ENCODE measurements at regions not wholly inside any gene's neighbourhood (a gene's known extent, or its start where the extent isn't known, plus 50 kb on each side); places are given as distances from the start of the nearest gene placed in this dataset.

GRCh38 chr10:55002420-55002819 lies 201.4 kb upstream of the PCDH15 start:
- no peak for DNase-seq

GRCh38 chr10:55001422-55001821 lies 200.4 kb upstream of the PCDH15 start:
- ATAC-seq (ENCODE audit: insufficient read depth, low read depth) (no peak), DNase-seq (no peak)
- no peak overlapping the region for H3K9ac ChIP-seq (ENCODE audit: low read depth, low read length)
- no peaks in the 10 kb centered on the region for H3K79me2 ChIP-seq (ENCODE audit: insufficient read depth, low read length)
- H3K27ac ChIP-seq (ENCODE audit: low read length), result no peak overlapping the region
- H3K4me3 ChIP-seq (ENCODE audit: low read depth in 1 of 2, low read length in 2 of 2), result no peak overlapping the region
- H3K27me3 ChIP-seq (ENCODE audit: insufficient read depth, low read length, poor library complexity), result no peaks in the 10 kb centered on the region
- no peak overlapping the region for H2AFZ ChIP-seq (ENCODE audit: low read depth, low read length)
- no peak for TF ChIP-seq EZH2 (IDR thresholded peaks at IDR 0.05; ENCODE audit: borderline replicate concordance, low read depth, low read length, severe bottlenecking)
- no peak for TF ChIP-seq CTCF (IDR thresholded peaks at IDR 0.05; ENCODE audit: borderline replicate concordance, extremely low read depth, low read length, poor library complexity, severe bottlenecking)
- peaks cover 6% of the 10 kb centered on the region for H3K9me3 ChIP-seq (ENCODE audit: insufficient read depth, low read length, severe bottlenecking)
- H3K4me2 ChIP-seq (ENCODE audit: insufficient read depth, low read length), result no peak overlapping the region
- no peaks in the 10 kb centered on the region for H3K36me3 ChIP-seq (ENCODE audit: insufficient read depth, low read length)
- no peaks in the 10 kb centered on the region for H3K4me1 ChIP-seq (ENCODE audit: insufficient read depth, low read length)
- H4K20me1 ChIP-seq (ENCODE audit: insufficient read depth, low read length), result no peaks in the 10 kb centered on the region

More at GRCh38 chr10:55002420-55002819, 201.4 kb upstream of the PCDH15 start:
- ATAC-seq (ENCODE audit: insufficient read depth, low read depth), result no peak
- Histone ChIP-seq H3K27ac (ENCODE audit: low read length) (no peak overlapping the region), H3K27me3 (ENCODE audit: insufficient read depth, low read length, poor library complexity) (no peaks in the 10 kb centered on the region), H3K4me1 (ENCODE audit: insufficient read depth, low read length) (no peaks in the 10 kb centered on the region), H3K36me3 (ENCODE audit: insufficient read depth, low read length) (no peaks in the 10 kb centered on the region), H3K79me2 (ENCODE audit: insufficient read depth, low read length) (no peaks in the 10 kb centered on the region), H3K4me3 (ENCODE audit: low read depth in 1 of 2, low read length in 2 of 2) (no peak overlapping the region), H4K20me1 (ENCODE audit: insufficient read depth, low read length) (no peaks in the 10 kb centered on the region), H2AFZ (ENCODE audit: low read depth, low read length) (no peak overlapping the region), H3K9ac (ENCODE audit: low read depth, low read length) (no peak overlapping the region), H3K4me2 (ENCODE audit: insufficient read depth, low read length) (no peak overlapping the region), H3K9me3 (ENCODE audit: insufficient read depth, low read length, severe bottlenecking) (peaks cover 6% of the 10 kb centered on the region)
- TF ChIP-seq EZH2 (IDR thresholded peaks at IDR 0.05; ENCODE audit: borderline replicate concordance, low read depth, low read length, severe bottlenecking), result no peak
- no peak for TF ChIP-seq CTCF (IDR thresholded peaks at IDR 0.05; ENCODE audit: borderline replicate concordance, extremely low read depth, low read length, poor library complexity, severe bottlenecking)

DNA sequence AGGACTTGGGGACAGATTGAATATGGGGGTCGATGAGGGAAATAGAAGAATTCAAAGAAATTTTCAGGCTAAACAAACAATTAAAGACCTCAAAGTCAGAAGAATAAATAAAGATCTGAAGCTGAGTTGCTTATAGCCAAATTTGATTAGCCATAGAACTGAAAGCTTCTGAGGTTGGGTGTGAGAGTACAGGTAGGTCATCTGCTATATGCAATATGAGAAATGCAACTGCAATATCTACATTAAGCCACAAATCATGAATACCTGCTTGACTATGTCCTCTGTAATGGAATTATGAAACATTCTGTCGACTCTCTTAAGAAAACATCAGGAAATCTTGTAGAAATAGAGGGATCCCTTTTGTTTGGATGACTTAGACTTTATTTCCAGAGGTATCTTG lies 192.1 kb upstream of the PCDH15 start:
- Histone ChIP-seq H3K9ac (ENCODE audit: low read depth, low read length) (no peak overlapping the region), H3K4me2 (ENCODE audit: insufficient read depth, low read length) (no peak overlapping the region), H3K79me2 (ENCODE audit: insufficient read depth, low read length) (no peaks in the 10 kb centered on the region), H2AFZ (ENCODE audit: low read depth, low read length) (no peak overlapping the region), H3K4me3 (ENCODE audit: low read depth in 1 of 2, low read length in 2 of 2) (no peak overlapping the region), H3K9me3 (ENCODE audit: insufficient read depth, low read length, severe bottlenecking) (no peaks in the 10 kb centered on the region), H4K20me1 (ENCODE audit: insufficient read depth, low read length) (no peaks in the 10 kb centered on the region), H3K27ac (ENCODE audit: low read length) (no peak overlapping the region), H3K36me3 (ENCODE audit: insufficient read depth, low read length) (no peaks in the 10 kb centered on the region), H3K4me1 (ENCODE audit: insufficient read depth, low read length) (no peaks in the 10 kb centered on the region), H3K27me3 (ENCODE audit: insufficient read depth, low read length, poor library complexity) (no peaks in the 10 kb centered on the region)
- DNase-seq, result no peak
- no peak for TF ChIP-seq EZH2 (IDR thresholded peaks at IDR 0.05; ENCODE audit: borderline replicate concordance, low read depth, low read length, severe bottlenecking)
- TF ChIP-seq CTCF (IDR thresholded peaks at IDR 0.05; ENCODE audit: borderline replicate concordance, extremely low read depth, low read length, poor library complexity, severe bottlenecking), result no peak
- no peak for ATAC-seq (ENCODE audit: insufficient read depth, low read depth)

DNA sequence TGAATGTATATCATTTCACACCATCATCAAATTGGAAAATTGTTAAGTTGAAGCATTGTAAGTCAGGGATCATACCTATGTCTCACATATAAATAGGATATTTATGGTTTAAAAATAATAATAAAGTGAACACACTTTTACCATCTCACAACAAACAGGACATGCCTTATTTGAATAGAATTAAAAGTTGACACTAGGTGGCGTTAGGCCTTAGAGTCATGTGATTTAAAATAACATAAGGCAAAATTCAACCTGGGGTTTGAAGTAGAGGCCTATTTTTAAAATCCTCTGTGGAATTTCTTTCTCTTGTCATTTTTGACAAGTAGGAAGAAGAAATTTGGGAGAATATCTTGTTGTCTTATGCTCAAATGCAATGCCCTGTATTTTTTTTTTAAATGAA lies 184.7 kb upstream of the PCDH15 start:
- TF ChIP-seq EZH2 (IDR thresholded peaks at IDR 0.05; ENCODE audit: borderline replicate concordance, low read depth, low read length, severe bottlenecking) (no peak), CTCF (IDR thresholded peaks at IDR 0.05; ENCODE audit: borderline replicate concordance, extremely low read depth, low read length, poor library complexity, severe bottlenecking) (peak; percentile 34)
- no peak for ATAC-seq (ENCODE audit: insufficient read depth, low read depth)

More for the DNA sequence above, 184.7 kb upstream of the PCDH15 start:
- no peak overlapping the region for H3K9ac ChIP-seq (ENCODE audit: low read depth, low read length)
- H3K4me2 ChIP-seq (ENCODE audit: insufficient read depth, low read length), result no peak overlapping the region
- no peak for DNase-seq
- H4K20me1 ChIP-seq (ENCODE audit: insufficient read depth, low read length), result no peaks in the 10 kb centered on the region
- no peak overlapping the region for H3K27ac ChIP-seq (ENCODE audit: low read length)
- no peaks in the 10 kb centered on the region for H3K4me1 ChIP-seq (ENCODE audit: insufficient read depth, low read length)
- no peak overlapping the region for H3K4me3 ChIP-seq (ENCODE audit: low read depth in 1 of 2, low read length in 2 of 2)
- H3K27me3 ChIP-seq (ENCODE audit: insufficient read depth, low read length, poor library complexity), result no peaks in the 10 kb centered on the region
- H3K9me3 ChIP-seq (ENCODE audit: insufficient read depth, low read length, severe bottlenecking), result no peaks in the 10 kb centered on the region
- H3K79me2 ChIP-seq (ENCODE audit: insufficient read depth, low read length), result no peaks in the 10 kb centered on the region
- H2AFZ ChIP-seq (ENCODE audit: low read depth, low read length), result no peak overlapping the region
- no peaks in the 10 kb centered on the region for H3K36me3 ChIP-seq (ENCODE audit: insufficient read depth, low read length)

Measured in DND-41 (cell line).